ENCODE measurements at regions not wholly inside any gene's neighbourhood (a gene's known extent, or its start where the extent isn't known, plus 50 kb on each side); places are given as distances from the start of the nearest gene placed in this dataset.
A peak's percentile ranks its signal among the peaks of the same experiment; 100 is the strongest.

DNA sequence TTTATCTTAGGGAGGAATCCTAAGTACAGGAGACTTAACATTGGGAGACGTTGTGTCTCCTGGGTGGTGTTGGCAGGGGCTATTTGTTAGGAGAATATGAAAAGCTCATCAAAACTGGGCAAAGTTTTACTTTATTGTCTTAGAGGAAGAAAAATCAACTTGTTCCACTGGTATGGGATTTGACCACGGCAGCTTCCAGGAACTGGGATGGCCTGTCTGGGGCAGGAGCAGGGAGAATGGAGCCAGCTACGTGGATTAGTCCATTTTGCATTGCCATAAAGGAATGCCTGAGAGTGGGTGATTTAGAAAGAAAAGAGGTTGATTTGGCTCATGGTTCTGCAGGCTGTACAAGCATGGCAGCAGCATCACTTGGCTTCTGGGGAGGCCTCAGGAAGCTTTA, 198.4 kb downstream of the ADAMTS15 start:
- no peak overlapping the region for H3K4me3 ChIP-seq (replicated peaks in 1 of 2; ENCODE audit: low read depth in 2 of 2, low read length in 2 of 2)
- TF ChIP-seq, protein P1, sequence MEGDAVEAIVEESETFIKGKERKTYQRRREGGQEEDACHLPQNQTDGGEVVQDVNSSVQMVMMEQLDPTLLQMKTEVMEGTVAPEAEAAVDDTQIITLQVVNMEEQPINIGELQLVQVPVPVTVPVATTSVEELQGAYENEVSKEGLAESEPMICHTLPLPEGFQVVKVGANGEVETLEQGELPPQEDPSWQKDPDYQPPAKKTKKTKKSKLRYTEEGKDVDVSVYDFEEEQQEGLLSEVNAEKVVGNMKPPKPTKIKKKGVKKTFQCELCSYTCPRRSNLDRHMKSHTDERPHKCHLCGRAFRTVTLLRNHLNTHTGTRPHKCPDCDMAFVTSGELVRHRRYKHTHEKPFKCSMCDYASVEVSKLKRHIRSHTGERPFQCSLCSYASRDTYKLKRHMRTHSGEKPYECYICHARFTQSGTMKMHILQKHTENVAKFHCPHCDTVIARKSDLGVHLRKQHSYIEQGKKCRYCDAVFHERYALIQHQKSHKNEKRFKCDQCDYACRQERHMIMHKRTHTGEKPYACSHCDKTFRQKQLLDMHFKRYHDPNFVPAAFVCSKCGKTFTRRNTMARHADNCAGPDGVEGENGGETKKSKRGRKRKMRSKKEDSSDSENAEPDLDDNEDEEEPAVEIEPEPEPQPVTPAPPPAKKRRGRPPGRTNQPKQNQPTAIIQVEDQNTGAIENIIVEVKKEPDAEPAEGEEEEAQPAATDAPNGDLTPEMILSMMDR (IDR thresholded peaks at IDR 0.05; ENCODE audit: low read depth, low read length) = no peak
- no peak for DNase-seq (ENCODE audit: low read depth in 2 of 2)

DNA sequence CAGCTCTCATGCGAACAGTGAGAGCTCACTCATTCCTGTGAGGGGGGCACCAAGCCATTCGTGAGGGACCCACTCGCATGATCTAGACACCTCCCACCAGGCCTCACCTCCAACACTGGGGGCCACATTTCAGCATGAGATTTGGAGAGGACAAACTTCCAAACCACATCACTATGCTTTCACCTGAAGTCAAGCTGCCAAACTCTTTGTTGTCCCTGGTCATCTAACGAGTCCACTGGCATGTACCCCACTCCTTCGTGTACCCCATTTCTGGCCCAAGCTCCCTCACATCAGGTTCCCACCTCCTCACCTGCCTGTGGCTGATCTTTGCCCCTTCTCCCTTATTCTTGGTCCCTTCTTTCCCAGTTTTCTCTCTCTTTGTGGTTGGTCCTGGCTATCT, 198.9 kb downstream of the ADAMTS15 start:
- H3K4me3 ChIP-seq (replicated peaks in 1 of 2; ENCODE audit: low read depth in 2 of 2, low read length in 2 of 2) = no peak overlapping the region
- TF ChIP-seq, protein P1 (IDR thresholded peaks at IDR 0.05; ENCODE audit: low read depth, low read length) = no peak

DNA sequence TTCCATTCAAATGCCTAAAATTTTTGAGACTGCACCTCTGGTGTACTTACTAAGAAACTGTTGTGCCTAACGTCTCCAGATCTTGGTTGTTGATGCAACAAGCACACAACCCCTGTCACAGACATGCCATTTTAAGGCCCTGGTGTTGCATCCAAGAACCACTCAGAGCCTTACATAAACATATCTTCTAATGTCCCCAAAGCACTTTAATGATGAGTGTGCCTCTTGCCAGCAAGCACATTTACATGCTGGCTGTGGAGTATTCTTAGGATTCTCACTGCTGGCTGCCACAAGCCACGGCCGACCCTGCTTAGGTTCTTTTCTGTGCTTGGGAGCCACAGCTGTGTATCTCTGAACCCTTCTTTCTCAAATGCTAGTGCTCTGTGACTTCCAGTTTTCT, 201.4 kb downstream of the ADAMTS15 start:
- H3K4me3 ChIP-seq (replicated peaks in 1 of 2; ENCODE audit: low read depth in 2 of 2, low read length in 2 of 2) = no peak overlapping the region
- TF ChIP-seq, protein P1 (IDR thresholded peaks at IDR 0.05; ENCODE audit: low read depth, low read length) = no peak
- no peak for DNase-seq (ENCODE audit: low read depth in 2 of 2)

More for the DNA sequence above, 198.9 kb downstream of the ADAMTS15 start:
- DNase-seq (ENCODE audit: low read depth in 2 of 2) = no peak

DNA sequence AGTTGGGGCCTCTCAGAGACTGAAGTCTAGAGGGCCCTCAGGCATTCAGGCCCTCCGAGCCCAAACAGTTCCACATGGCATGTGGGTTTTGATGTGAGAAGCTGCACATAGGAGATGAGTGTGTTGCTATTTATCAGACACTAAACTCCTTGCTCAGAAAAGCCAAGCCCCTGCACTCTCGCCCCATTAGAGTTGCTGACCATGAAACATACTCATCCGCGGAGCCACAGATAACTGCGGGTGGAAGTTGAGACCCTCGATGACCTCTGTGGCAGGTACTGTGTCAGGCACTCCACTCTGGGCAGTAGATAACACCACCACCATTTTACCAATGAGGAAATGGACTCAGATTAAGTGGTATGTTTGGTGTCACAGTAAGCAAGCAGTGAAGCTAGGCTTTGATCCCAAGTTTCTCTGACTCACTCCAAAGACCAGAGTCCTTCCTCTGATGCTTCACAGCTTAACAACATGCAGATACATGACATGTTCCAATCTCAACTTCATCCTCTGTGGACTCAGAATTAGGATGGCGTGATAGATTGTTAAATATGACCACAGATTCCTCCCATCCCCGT, 202.1 kb downstream of the ADAMTS15 start:
- no peak for DNase-seq (ENCODE audit: low read depth in 2 of 2)
- TF ChIP-seq, protein P1 (IDR thresholded peaks at IDR 0.05; ENCODE audit: low read depth, low read length) = no peak
- H3K4me3 ChIP-seq (replicated peaks in 1 of 2; ENCODE audit: low read depth in 2 of 2, low read length in 2 of 2) = no peak overlapping the region

DNA sequence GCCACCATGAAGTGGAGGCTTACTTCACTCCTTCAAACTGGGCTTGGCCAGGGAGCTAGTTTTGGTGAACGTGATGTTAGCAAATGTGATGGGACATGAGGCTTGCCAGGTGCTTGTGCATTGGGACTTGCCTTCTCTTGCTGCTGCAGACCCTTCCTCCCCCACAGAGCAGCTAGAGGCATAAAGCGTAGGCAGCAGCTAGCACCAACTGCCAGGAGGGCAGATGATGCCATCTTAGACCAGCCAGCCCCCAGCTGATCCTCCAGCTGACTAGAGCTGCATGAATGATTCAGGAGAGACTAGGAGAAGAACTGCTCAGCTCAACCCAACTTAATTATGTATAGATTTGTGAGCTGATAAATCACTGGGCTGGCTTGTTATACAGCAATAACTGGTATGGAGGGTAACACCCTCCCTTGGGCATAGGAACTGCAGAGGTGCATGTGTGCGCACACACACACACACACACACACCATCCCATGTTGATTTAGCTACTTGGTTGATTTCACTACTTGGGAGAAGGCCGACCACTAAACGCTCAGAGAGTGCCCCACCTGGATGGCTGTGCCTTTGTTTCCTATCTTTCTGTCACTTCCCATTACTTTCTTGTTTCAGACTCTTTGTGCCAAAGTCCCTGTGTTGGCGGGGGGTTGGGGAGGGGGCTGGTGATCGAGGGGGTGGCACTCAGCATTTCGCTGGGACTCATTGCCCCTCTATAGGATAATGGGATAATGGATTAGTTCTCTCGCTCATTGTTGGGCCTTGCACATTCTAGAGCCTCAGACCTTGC, 202.8 kb downstream of the ADAMTS15 start:
- TF ChIP-seq, protein P1 (IDR thresholded peaks at IDR 0.05; ENCODE audit: low read depth, low read length) = no peak

GRCh38 chr11:130652671-130653335, 204.4 kb downstream of the ADAMTS15 start:
- peak; percentile 93 to 99 for DNase-seq (ENCODE audit: low read depth in 2 of 2)
- TF ChIP-seq, protein P1 (IDR thresholded peaks at IDR 0.05; ENCODE audit: low read depth, low read length) = no peak
- no peak overlapping the region for H3K4me3 ChIP-seq (replicated peaks in 1 of 2; ENCODE audit: low read depth in 2 of 2, low read length in 2 of 2)

More for the DNA sequence above, 202.8 kb downstream of the ADAMTS15 start:
- no peak overlapping the region for H3K4me3 ChIP-seq (replicated peaks in 1 of 2; ENCODE audit: low read depth in 2 of 2, low read length in 2 of 2)
- no peak for DNase-seq (ENCODE audit: low read depth in 2 of 2)

Data from cardiac fibroblast (primary cell).